Kidney (tissue), 13 donors: ENCODE measurements at regions not wholly inside any gene's neighbourhood (a gene's known extent, or its start where the extent isn't known, plus 50 kb on each side); places are given as distances from the start of the nearest gene placed in this dataset.

Source experiments
- DNase-seq, 5 donors: peaks; one replicate each; pipeline ENCODE4 v3.0.0-alpha.2; 2013 to 2020
- FAIRE-seq: peaks from 2 replicates; lab custom pipeline; 2012; peaks lifted over from hg19 to GRCh38; lab: Jason Lieb, UNC
- H3K27ac ChIP-seq, 2 donors: one replicate each; pipeline ENCODE4 v1.7.0; 2013; ENCODE audit warnings: low read depth in 2 of 2, low read length in 2 of 2, inconsistent platforms in 1 of 2
- H3K27me3 ChIP-seq: one replicate; pipeline ENCODE4 v1.7.1; 2013; ENCODE audit warnings: low read length, inconsistent platforms; ENCODE audit not compliant: control insufficient read depth, insufficient read depth
- H3K36me3 ChIP-seq, 3 donors: one replicate each; pipeline versions ENCODE4 v1.7.0 to v1.7.1; 2013; ENCODE audit warnings: low read length in 3 of 3, control low read depth in 1 of 3, inconsistent platforms in 1 of 3; ENCODE audit not compliant: insufficient read depth in 3 of 3, control insufficient read depth in 2 of 3
- H3K4me1 ChIP-seq, 3 donors: one replicate each; pipeline versions ENCODE4 v1.7.0 to v1.7.1; 2013; ENCODE audit warnings: low read length in 3 of 3, inconsistent platforms in 1 of 3, low read depth in 1 of 3; ENCODE audit not compliant: control insufficient read depth in 2 of 3, insufficient read depth in 2 of 3
- H3K4me3 ChIP-seq, 3 donors: one replicate each; pipeline versions ENCODE4 v1.7.0 to v1.8.1; 2013; ENCODE audit warnings: low read length in 3 of 3, control low read depth in 1 of 3, inconsistent platforms in 1 of 3
- H3K9ac ChIP-seq, 3 donors: one replicate each; pipeline versions ENCODE4 v1.7.0 to v1.7.1; 2013; ENCODE audit warnings: low read length in 3 of 3, control low read depth in 1 of 3, inconsistent platforms in 1 of 3
- H3K9me3 ChIP-seq, 3 donors: one replicate each; pipeline versions ENCODE4 v1.7.0 to v1.7.1; 2013; ENCODE audit warnings: low read length in 3 of 3, control low read depth in 1 of 3, inconsistent platforms in 1 of 3; ENCODE audit not compliant: control insufficient read depth in 2 of 3, insufficient read depth in 1 of 3
- CTCF ChIP-seq: IDR thresholded peaks from 3 replicates; pipeline ENCODE4 v1.5.1; 2012; ENCODE audit warnings: mild to moderate bottlenecking, moderate library complexity, borderline replicate concordance; ENCODE audit not compliant: insufficient read depth; ENCODE audit errors: extremely low read depth
- intact Hi-C: fragments of 100-400 bp; cut with DNase I; formaldehyde crosslinking; loops from one replicate; pipeline ENCODE4 v1.11.1; 2022
- donor health status: control.
- donor health status: control.
- donor health status: control.
- donor health status: control.
- donor health status: control.
- donor health status: DM: yes; HTN: yes; CAD: no.
- donor health status: Normal renal cell carcinoma (clear cell type).

DNA sequence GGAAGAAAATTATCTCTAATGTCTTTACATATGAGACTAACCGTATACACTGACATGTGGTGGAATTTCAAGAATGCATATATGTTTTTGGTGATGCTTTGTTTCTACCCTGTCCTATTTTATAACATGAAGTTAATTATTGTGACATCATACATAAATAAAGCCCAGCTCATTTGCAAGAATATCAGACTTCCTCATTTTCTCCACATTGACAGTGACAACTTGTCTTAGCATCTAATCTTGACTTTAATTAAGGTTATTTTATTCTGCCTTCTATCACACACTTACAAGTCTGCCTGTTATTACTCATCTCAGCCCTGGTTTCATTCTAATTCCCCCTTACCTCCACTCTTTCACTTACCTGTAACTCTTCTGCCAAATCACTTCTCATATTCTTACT, 140.6 kb upstream of the STARD13 start:
- TF ChIP-seq CTCF = no peak
- DNase-seq = no peak
- H3K27ac ChIP-seq = no peak overlapping the region
- FAIRE-seq = no peak
- H3K36me3 ChIP-seq = no peaks in the 10 kb centered on the region
- no peaks in the 10 kb centered on the region for H3K9me3 ChIP-seq
- H3K27me3 ChIP-seq = no peaks in the 10 kb centered on the region
- intact Hi-C loops = no loop called here
- no peak overlapping the region for H3K9ac ChIP-seq
- no peak overlapping the region for H3K4me3 ChIP-seq
- H3K4me1 ChIP-seq = no peaks in the 10 kb centered on the region

DNA sequence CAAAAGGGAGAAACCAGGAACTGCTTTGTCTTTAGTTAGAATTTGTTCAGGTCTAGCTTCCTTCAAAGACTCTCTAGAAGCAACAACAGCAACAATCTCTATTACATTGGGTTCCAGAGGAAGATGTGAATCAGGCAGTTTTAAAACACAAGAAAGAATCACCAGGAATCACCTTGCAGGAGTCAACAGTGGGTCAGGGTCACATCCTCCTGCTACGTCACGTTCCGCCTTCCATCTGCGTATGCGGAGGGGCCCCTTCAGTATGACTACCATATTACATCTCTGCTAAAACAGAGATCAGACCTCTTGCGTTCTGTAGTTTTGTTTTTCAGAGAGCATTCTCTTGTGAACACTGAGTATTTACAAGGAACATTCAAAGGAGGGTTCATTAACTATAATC, 147.8 kb upstream of the STARD13 start:
- Histone ChIP-seq H3K27me3 (no peaks in the 10 kb centered on the region), H3K36me3 (no peaks in the 10 kb centered on the region), H3K9ac (no peak overlapping the region), H3K4me3 (no peak overlapping the region), H3K4me1 (no peaks in the 10 kb centered on the region), H3K9me3 (no peaks in the 10 kb centered on the region), H3K27ac (no peak overlapping the region)
- intact Hi-C loops = no loop called here
- no peak for DNase-seq
- no peak for FAIRE-seq
- no peak for TF ChIP-seq CTCF

GRCh38 chr13:33434676-33435075, 149.1 kb upstream of the STARD13 start:
- Histone ChIP-seq H3K4me3 (no peak overlapping the region), H3K9me3 (no peaks in the 10 kb centered on the region), H3K27ac (no peak overlapping the region), H3K9ac (no peak overlapping the region), H3K27me3 (no peaks in the 10 kb centered on the region), H3K4me1 (no peaks in the 10 kb centered on the region), H3K36me3 (no peaks in the 10 kb centered on the region)
- intact Hi-C loops = no loop called here
- FAIRE-seq (no peak), DNase-seq (no peak)
- TF ChIP-seq CTCF = no peak

- no peaks in the 10 kb centered on the region for H3K27me3 ChIP-seq
- H3K27ac ChIP-seq = no peak overlapping the region
- H3K4me3 ChIP-seq = no peak overlapping the region
- DNase-seq (no peak), FAIRE-seq (no peak)
- no peak overlapping the region for H3K9ac ChIP-seq
- no peaks in the 10 kb centered on the region for H3K4me1 ChIP-seq
- no peak for TF ChIP-seq CTCF
- H3K9me3 ChIP-seq = no peaks in the 10 kb centered on the region
- no peaks in the 10 kb centered on the region for H3K36me3 ChIP-seq
- intact Hi-C loops = no loop called here
Measured at GRCh38 chr13:33435207-33435606, 149.7 kb upstream of the STARD13 start.
